SK-N-SH treated with all-trans-retinoic acid at 6 μM for 48 hours (cell line): ENCODE measurements at regions not wholly inside any gene's neighbourhood (a gene's known extent, or its start where the extent isn't known, plus 50 kb on each side); places are given as distances from the start of the nearest gene placed in this dataset.

ENCODE experiments used
- ARNTL ChIP-seq: fragments of 450-650 bp; formaldehyde crosslinking; IDR thresholded peaks from 2 replicates; pipeline ENCODE4 v1.5.0; 2020; ENCODE audit warnings: low read depth, mild to moderate bottlenecking, moderate library complexity, borderline replicate concordance
- BACH2 ChIP-seq: fragments of 250-450 bp; sonication (Bioruptor Pico); IDR thresholded peaks from 2 replicates; pipeline ENCODE4 v1.9.0; 2021; ENCODE audit warnings: mild to moderate bottlenecking, borderline replicate concordance
- ESRRG ChIP-seq: fragments of 250-450 bp; sonication (Bioruptor Pico); IDR thresholded peaks from 2 replicates; pipeline ENCODE4 v1.6.1; 2021; ENCODE audit warnings: mild to moderate bottlenecking
- OSR1 ChIP-seq: fragments of 250-450 bp; sonication (Bioruptor Pico); IDR thresholded peaks from 2 replicates; pipeline ENCODE4 v1.8.0; 2022; ENCODE audit warnings: moderate library complexity, mild to moderate bottlenecking, inconsistent platforms
- RARB ChIP-seq: fragments of 250-450 bp; sonication (Bioruptor Pico); IDR thresholded peaks from 2 replicates; pipeline ENCODE4 v1.8.0; 2021; ENCODE audit warnings: mild to moderate bottlenecking, moderate library complexity
- SNAI2 ChIP-seq: fragments of 250-450 bp; sonication (Bioruptor Pico); IDR thresholded peaks from 2 replicates; pipeline ENCODE4 v1.5.0; 2020; ENCODE audit warnings: mild to moderate bottlenecking, moderate library complexity
- TCF4 ChIP-seq: fragments of 250-450 bp; sonication (Bioruptor Pico); IDR thresholded peaks from 2 replicates; pipeline ENCODE4 v1.8.0; 2021; ENCODE audit warnings: mild to moderate bottlenecking, moderate library complexity, borderline replicate concordance
- TOX ChIP-seq: fragments of 250-450 bp; sonication (Bioruptor Pico); IDR thresholded peaks from 2 replicates; pipeline ENCODE4 v1.8.0; 2021; ENCODE audit warnings: mild to moderate bottlenecking, moderate library complexity, borderline replicate concordance
- ZC3H10 ChIP-seq: fragments of 250-450 bp; sonication (Bioruptor Pico); IDR thresholded peaks from 2 replicates; pipeline ENCODE4 v1.5.1; 2021; ENCODE audit warnings: mild to moderate bottlenecking, moderate library complexity
- ZFP3 ChIP-seq: fragments of 250-450 bp; sonication (Bioruptor Pico); IDR thresholded peaks from 2 replicates; pipeline ENCODE4 v1.5.0; 2020; ENCODE audit warnings: mild to moderate bottlenecking, moderate library complexity
- ZNF8 ChIP-seq: fragments of 450-650 bp; formaldehyde crosslinking; IDR thresholded peaks from 2 replicates; pipeline ENCODE4 v1.5.0; 2020; ENCODE audit warnings: mild to moderate bottlenecking, moderate library complexity
- TF ChIP-seq, protein P1 (sequence below): fragments of 250-450 bp; sonication (Bioruptor Pico); IDR thresholded peaks from 2 replicates; pipeline ENCODE4 v1.8.0; 2020; ENCODE audit warnings: mild to moderate bottlenecking, moderate library complexity, borderline replicate concordance
- TF ChIP-seq, protein P2 (sequence below): fragments of 250-450 bp; sonication (Bioruptor Pico); IDR thresholded peaks from 2 replicates; pipeline ENCODE4 v1.5.1; 2020; ENCODE audit warnings: low read depth, mild to moderate bottlenecking, moderate library complexity
- TF ChIP-seq, protein P3 (sequence below): fragments of 250-450 bp; sonication (Bioruptor Pico); IDR thresholded peaks from 2 replicates; pipeline ENCODE4 v1.5.1; 2021; ENCODE audit warnings: mild to moderate bottlenecking, moderate library complexity

DNA sequence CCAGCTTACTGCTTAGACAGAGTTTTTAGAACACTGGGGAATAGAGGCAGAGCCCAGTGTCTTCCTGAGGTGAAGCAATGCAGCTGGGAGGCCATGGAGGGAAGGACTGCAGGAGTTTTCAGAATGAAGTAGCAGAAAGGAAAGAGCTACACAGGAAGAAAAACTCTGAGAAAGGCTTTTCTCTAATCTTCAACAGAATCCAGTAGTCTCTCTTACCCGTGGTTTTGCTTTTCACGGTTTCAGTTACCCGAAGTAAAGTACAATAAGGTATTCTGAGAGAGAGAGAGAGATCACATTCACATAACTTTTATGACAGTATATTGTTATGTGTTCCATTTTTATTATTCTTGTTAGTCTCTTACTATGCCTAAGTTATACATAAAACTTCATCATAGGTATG, 761.6 kb downstream of the BCL11B start:
- TF ChIP-seq, protein P1, sequence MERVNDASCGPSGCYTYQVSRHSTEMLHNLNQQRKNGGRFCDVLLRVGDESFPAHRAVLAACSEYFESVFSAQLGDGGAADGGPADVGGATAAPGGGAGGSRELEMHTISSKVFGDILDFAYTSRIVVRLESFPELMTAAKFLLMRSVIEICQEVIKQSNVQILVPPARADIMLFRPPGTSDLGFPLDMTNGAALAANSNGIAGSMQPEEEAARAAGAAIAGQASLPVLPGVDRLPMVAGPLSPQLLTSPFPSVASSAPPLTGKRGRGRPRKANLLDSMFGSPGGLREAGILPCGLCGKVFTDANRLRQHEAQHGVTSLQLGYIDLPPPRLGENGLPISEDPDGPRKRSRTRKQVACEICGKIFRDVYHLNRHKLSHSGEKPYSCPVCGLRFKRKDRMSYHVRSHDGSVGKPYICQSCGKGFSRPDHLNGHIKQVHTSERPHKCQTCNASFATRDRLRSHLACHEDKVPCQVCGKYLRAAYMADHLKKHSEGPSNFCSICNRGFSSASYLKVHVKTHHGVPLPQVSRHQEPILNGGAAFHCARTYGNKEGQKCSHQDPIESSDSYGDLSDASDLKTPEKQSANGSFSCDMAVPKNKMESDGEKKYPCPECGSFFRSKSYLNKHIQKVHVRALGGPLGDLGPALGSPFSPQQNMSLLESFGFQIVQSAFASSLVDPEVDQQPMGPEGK (CRISPR knock-in tag), result no peak
- TF ChIP-seq ZFP3 (CRISPR knock-in tag) (no peak), TCF4 (CRISPR knock-in tag) (no peak), OSR1 (no peak), BACH2 (no peak), SNAI2 (no peak), ESRRG (no peak), ZC3H10 (CRISPR knock-in tag) (no peak), TOX (no peak), ZNF8 (CRISPR knock-in tag) (no peak), ARNTL (CRISPR knock-in tag) (no peak), RARB (no peak)
- TF ChIP-seq, protein P2, sequence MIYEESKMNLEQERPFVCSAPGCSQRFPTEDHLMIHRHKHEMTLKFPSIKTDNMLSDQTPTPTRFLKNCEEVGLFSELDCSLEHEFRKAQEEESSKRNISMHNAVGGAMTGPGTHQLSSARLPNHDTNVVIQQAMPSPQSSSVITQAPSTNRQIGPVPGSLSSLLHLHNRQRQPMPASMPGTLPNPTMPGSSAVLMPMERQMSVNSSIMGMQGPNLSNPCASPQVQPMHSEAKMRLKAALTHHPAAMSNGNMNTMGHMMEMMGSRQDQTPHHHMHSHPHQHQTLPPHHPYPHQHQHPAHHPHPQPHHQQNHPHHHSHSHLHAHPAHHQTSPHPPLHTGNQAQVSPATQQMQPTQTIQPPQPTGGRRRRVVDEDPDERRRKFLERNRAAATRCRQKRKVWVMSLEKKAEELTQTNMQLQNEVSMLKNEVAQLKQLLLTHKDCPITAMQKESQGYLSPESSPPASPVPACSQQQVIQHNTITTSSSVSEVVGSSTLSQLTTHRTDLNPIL (CRISPR knock-in tag), result no peak
- TF ChIP-seq, protein P3, sequence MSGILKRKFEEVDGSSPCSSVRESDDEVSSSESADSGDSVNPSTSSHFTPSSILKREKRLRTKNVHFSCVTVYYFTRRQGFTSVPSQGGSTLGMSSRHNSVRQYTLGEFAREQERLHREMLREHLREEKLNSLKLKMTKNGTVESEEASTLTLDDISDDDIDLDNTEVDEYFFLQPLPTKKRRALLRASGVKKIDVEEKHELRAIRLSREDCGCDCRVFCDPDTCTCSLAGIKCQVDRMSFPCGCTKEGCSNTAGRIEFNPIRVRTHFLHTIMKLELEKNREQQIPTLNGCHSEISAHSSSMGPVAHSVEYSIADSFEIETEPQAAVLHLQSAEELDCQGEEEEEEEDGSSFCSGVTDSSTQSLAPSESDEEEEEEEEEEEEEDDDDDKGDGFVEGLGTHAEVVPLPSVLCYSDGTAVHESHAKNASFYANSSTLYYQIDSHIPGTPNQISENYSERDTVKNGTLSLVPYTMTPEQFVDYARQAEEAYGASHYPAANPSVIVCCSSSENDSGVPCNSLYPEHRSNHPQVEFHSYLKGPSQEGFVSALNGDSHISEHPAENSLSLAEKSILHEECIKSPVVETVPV (CRISPR knock-in tag), result no peak
